ENCODE measurements at regions not wholly inside any gene's neighbourhood (a gene's known extent, or its start where the extent isn't known, plus 50 kb on each side); places are given as distances from the start of the nearest gene placed in this dataset.

GRCh38 chr2:120884472-120885290 is 149.0 kb downstream of the GLI2 start:
- no peak for DNase-seq

- no peak for DNase-seq
These were observed 149.7 kb downstream of the GLI2 start for GRCh38 chr2:120885321-120885720.

- no peak for DNase-seq
These were observed 150.1 kb downstream of the GLI2 start for GRCh38 chr2:120885749-120886148.

DNA sequence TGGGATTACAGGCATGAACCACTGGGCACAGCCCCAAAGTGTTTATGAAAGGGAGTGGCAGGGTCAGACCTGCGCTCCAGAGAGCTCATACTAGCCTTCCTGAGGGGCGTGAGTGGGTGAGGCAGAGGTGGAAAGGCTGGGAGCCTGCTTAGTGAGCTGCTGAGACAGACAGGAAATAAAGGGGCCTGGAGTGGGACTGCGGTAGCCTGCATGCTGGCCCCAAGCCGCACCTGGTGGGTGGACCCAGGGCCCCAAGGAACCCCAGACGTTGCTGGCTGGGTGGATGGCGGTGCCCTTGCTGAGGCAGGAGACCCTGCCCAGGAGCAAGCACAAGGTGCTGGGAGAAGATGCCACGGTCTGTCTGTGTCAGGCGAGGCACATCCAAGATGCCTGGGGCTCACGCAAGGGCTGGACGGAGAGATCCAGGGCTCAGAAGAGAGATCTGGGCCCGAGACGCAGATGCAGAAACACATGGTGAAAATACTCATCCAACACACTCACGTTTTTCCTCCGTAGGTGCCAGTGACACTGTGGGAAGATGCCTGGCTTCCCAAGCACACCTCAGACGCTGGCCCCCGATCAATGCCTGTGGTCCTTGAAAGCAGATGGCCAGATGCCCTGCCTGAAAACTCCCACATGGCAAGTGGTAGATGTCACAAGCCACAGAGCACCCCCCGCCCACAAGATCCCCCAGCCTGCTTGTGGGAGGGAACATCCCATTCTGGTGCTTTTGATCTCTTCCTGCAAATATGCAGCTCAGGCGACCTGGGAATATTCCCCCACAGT is 151.1 kb downstream of the GLI2 start:
- DNase-seq, result no peak

DNA sequence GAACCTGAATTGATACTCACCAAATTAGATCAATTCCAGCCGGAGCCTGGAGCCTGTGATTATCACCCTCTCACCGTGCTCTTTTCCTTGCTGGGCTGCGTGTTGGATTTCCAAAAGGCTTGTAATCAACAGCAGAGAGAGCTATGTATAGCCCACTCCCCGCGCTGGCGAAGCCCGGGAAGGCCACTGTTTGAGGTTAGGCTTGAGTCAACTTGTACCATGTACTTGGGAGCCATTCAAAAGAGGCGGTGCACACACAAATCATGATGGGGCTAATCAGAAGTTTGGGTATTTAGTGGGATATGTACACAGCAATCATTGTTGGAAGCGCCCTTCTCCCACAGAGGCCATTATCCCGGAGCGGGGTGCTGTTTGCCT is 151.6 kb downstream of the GLI2 start:
- no peak for DNase-seq

GRCh38 chr2:120887741-120888231 is 152.1 kb downstream of the GLI2 start:
- DNase-seq, result no peak

DNA sequence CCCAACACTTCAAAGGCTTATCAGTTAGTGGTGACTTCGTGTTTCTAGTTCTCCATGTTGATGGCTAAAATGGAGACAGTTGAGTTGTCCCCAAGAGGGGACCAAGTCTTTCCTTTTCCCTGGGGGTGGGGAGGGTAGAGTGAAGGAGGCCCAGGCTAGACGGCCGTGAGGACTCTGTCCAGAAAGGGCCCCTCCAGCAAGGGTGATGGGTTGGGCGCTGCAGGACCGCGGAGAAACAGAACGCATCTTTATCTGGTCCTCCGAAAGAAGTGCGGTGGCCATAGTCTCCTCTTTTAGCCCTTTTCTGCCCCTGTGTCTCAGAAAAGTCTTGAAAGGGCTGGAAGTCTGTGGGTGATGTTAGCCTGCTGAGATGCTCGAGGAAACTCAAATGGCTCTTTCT is 153.2 kb downstream of the GLI2 start:
- DNase-seq, result no peak

DNA sequence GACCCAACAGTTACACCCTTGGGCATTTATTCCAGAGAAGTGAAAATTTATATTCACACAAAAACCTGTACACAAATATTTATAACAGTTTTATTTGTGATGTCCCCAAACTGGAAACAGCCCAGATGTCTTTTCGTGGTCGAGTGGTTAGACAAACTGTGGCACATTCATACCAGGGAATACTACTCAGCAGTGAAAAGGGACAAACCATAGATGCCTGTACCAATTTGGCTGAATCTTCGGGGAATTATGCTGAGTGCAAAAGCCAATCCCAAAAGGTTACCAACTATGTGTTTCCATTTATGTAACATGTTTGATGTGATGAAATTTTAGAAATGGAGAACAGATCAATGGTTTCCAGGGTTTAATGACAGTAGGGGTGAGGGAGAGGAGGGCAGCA is 154.3 kb downstream of the GLI2 start:
- no peak for DNase-seq

- no peak for DNase-seq
These were observed 155.1 kb downstream of the GLI2 start for GRCh38 chr2:120890566-120891360.

DNA sequence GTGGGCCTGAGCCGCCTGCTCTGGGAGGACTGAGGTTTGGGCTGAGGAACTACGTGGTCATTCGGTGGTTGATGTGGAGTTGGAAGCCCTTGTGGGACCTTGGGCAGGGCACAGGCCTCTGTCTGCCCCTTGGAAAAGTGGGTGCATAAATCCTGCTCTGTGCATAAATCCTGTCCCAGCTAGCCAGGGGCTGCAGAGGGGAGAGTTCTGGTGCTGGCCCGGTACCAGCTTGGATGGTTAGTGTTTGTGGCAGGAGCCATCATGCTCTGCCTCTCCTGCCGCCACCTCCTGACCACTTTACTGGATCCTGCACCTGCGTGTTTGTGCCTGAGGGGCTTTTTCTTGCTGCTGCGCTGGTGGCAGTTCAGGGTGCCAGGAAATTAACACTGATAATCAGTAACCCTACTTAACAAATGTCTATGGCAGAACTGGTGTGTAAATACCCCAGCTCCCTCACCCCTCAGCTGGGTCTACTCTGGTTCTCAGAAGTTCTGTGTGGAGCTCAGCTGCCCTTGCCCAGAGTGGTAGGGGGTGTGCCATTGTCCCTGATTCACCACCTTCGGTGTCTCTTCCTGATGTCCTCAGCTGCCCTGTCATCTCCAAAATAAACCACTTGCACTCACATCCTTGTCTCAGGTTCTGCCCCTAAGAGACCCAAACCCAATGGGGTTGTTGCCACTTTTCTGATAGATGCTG is 156.8 kb downstream of the GLI2 start:
- DNase-seq, result no peak

GRCh38 chr2:120892967-120893667 is 157.4 kb downstream of the GLI2 start:
- DNase-seq, result no peak

DNA sequence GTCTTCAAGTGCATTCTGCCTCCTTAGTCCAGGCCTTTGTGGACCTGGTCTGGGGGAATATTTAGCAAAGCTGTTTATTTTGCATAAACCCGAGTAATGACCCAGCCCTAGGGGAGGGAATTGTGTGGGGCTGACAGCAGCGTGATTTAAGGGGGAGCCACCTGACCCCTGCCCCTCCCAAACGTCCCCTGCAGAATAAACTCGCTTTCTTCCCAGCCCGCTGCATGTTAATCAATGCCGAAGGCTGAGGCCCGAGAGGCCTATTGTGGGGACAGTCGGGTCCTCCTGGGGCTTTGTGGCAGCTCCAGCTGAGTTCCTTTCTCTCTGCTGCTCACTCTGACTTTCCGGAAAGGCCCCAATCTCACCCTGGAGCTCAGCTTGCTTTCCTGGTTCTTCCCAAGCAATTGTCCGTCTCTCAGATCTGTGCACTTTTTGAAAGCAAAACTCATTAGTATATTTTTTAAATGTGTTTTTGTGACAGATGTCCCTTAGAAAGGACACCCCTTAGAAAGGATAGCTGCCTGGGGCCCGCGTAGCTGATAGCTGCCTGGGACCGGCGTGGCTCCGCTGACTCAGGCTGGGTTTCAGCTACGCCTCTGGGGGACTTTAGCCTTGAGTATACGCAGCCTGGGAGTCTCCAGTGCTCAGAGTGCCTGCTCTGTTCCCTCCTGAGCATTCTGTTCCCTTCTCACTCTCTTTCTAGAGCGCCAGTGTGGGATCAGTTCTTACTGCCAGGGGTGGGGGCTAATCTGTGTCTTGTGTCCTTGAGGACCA is 158.3 kb downstream of the GLI2 start:
- DNase-seq, result no peak

DNA sequence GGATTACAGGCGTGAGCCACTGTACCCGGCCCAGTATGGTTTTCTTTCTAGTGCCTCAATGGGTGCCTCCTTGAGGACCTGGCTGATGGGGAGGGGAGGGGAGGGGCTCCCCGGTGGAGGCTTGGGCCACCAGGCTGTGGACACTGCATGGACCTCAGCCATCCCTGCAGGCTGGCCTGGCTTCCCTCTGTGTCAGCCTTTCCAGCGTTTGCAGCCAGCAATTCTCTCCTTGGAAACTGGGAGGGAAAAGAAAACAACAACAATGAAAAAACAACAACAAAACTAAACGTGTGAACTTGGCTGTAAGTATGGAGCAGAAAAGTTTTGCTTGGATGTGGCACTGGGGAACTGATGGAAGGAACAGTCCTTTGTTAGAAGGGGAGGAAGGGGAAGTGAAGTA is 159.3 kb downstream of the GLI2 start:
- no peak for DNase-seq

GRCh38 chr2:120896126-120896525 is 160.5 kb downstream of the GLI2 start:
- DNase-seq, result no peak

DNA sequence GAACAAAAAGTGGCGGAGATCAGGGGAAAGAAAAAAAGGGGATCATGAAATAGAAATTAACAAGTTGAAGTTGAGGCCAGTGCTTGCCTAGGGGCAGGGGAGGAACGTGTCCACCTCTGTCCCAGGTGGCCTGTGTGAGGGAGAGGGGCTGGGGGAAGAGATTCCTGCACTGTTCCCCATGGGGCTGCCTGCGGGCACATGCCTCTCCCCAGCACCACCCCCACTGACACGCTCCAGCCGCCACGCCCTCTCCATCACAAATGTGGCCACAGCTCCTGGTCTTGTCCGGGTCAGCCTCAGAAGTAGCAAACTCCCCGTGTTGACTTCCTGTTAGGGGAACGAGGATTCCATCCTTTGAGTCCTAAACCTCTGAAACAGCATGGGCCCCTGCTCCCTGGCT is 161.2 kb downstream of the GLI2 start:
- DNase-seq, result no peak

- no peak for DNase-seq
These were observed 161.7 kb downstream of the GLI2 start for GRCh38 chr2:120897399-120897798.

GRCh38 chr2:120898496-120898895 is 162.8 kb downstream of the GLI2 start:
- no peak for DNase-seq

DNA sequence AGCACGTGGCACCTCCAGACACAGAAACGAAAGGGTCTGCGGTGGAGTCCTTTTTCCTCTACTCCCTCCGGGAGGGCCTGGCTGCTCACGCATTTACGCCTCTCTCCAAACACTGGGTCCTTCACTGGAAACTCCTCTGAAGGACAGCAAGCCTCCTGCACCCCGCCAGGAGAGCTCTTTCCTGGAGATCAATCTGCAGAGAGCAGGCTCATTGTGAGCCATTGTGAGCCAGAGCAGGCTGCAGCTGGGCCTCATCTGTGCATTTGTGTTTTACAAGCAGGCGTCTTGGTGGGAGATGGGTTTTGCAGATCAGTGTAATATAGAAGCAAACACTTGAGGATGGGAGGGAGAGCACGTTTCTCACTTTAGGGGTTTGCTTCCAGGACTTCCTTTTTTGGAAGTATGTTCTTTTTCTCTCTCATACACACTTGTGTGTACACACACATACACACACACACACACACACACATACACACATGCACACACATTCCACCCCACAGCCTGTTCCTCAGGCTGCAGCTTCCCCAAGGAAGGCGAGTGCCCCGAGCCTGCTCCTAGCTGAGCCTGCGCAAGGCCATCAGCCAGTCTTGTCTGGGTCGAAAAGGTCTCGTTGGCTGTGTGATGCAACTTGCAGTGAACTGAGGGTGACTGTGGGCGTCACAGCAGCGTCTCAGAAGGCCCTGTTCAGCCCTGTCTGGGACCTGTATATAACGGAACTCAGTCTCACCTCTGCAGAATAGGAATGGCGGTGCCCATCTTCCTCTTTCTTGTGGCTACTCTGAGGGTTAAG is 163.5 kb downstream of the GLI2 start:
- DNase-seq, result no peak

GRCh38 chr2:120899771-120900170 is 164.1 kb downstream of the GLI2 start:
- DNase-seq, result no peak

- no peak for DNase-seq
These were observed 165.5 kb downstream of the GLI2 start for GRCh38 chr2:120901201-120901600.

Measured in NCI-H1048 (cell line).